ENCODE measurements at regions not wholly inside any gene's neighbourhood (a gene's known extent, or its start where the extent isn't known, plus 50 kb on each side); places are given as distances from the start of the nearest gene placed in this dataset.

- TF ChIP-seq CTCF (conservative IDR thresholded peaks at IDR 0.05 in 1 of 2, IDR thresholded peaks at IDR 0.05 in 1 of 2; ENCODE audit: extremely low read depth in 1 of 2, insufficient read depth in 1 of 2, low read depth in 1 of 2, low read length in 2 of 2) = no peak
- no peak for TF ChIP-seq EZH2 (IDR thresholded peaks at IDR 0.05; ENCODE audit: borderline replicate concordance, low read length)
These were observed 288.4 kb downstream of the CLIC5 start for GRCh38 chr6:45727228-45727627.
